DND-41 (cell line): ENCODE measurements at regions not wholly inside any gene's neighbourhood (a gene's known extent, or its start where the extent isn't known, plus 50 kb on each side); places are given as distances from the start of the nearest gene placed in this dataset.

Experiments used
- ATAC-seq: fragments of 200-7000 bp; cut with Tn5 transposase; 3 replicates; pipeline ENCODE4 v1.9.1; 2021; ENCODE audit warnings: low read depth; ENCODE audit not compliant: insufficient read depth
- DNase-seq: peaks from one replicate; pipeline ENCODE4 v3.0.0-alpha.2; 2020
- H2AFZ ChIP-seq: 2 replicates; pipeline ENCODE4 v1.6.0; 2012; ENCODE audit warnings: low read depth, low read length
- H3K27ac ChIP-seq: 2 replicates; pipeline ENCODE4 v1.5.1; 2012; ENCODE audit warnings: low read length, inconsistent platforms
- H3K27me3 ChIP-seq: fragments of 200-600 bp; sonication (generic); 2 replicates; pipeline ENCODE4 v1.6.0; 2012; ENCODE audit warnings: low read length, mild to moderate bottlenecking, inconsistent platforms; ENCODE audit not compliant: insufficient read depth, poor library complexity
- H3K36me3 ChIP-seq: 2 replicates; pipeline ENCODE4 v1.5.1; 2012; ENCODE audit warnings: low read length, inconsistent platforms; ENCODE audit not compliant: insufficient read depth
- H3K4me1 ChIP-seq: 2 replicates; pipeline ENCODE4 v1.5.1; 2012; ENCODE audit warnings: mild to moderate bottlenecking, low read length; ENCODE audit not compliant: insufficient read depth
- H3K4me2 ChIP-seq: 2 replicates; pipeline ENCODE4 v1.6.0; 2012; ENCODE audit warnings: mild to moderate bottlenecking, moderate library complexity, low read length, inconsistent platforms; ENCODE audit not compliant: insufficient read depth
- H3K4me3 ChIP-seq, 2 experiments: fragments of 200-600 bp in 1 of 2; shearing (Covaris generic) in 1 of 2; 2 replicates each; pipeline ENCODE4 v1.5.1; 2012 to 2016; ENCODE audit warnings: inconsistent platforms in 2 of 2, low read length in 2 of 2, mild to moderate bottlenecking in 2 of 2, low read depth in 1 of 2, moderate library complexity in 1 of 2
- H3K79me2 ChIP-seq: 2 replicates; pipeline ENCODE4 v1.6.0; 2012; ENCODE audit warnings: low read length, inconsistent platforms; ENCODE audit not compliant: insufficient read depth
- H3K9ac ChIP-seq: 2 replicates; pipeline ENCODE4 v1.6.0; 2012; ENCODE audit warnings: low read depth, mild to moderate bottlenecking, inconsistent platforms, low read length, moderate library complexity
- H3K9me3 ChIP-seq: 2 replicates; pipeline ENCODE4 v1.5.1; 2012; ENCODE audit warnings: low read length, moderate library complexity, mild to moderate bottlenecking, inconsistent platforms; ENCODE audit not compliant: insufficient read depth, severe bottlenecking
- H4K20me1 ChIP-seq: 2 replicates; pipeline ENCODE4 v1.6.0; 2012; ENCODE audit warnings: low read length; ENCODE audit not compliant: insufficient read depth
- EZH2 ChIP-seq: IDR thresholded peaks from 3 replicates; pipeline ENCODE4 v1.6.1; 2012; ENCODE audit warnings: borderline replicate concordance, low read depth, mild to moderate bottlenecking, moderate library complexity, low read length, inconsistent platforms; ENCODE audit not compliant: severe bottlenecking
- TF ChIP-seq, protein P1 (sequence below): IDR thresholded peaks from 2 replicates; pipeline ENCODE4 v1.5.1; 2012; ENCODE audit warnings: borderline replicate concordance, low read length, moderate library complexity, mild to moderate bottlenecking; ENCODE audit not compliant: poor library complexity, severe bottlenecking; ENCODE audit errors: extremely low read depth

DNA sequence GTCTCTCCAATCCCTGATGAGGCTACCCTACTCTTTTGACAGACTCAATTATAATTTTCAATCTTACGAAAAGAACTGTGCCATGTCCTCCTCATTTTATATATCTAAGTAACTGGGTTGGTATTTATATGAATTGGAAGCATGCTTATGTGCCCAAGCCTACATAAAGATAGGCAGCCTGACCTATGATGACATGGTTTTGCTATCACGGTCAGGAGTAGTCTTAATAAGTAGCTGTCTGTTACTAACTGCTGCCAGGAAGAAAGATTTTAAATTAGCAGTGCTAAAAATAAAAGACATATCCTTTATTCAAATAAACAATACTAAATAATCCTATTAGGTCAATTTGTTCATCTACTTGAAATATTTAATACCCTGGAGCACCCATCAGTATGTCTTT is 102.0 kb upstream of the DTNA start:
- Histone ChIP-seq H3K9me3 (no peaks in the 10 kb centered on the region), H4K20me1 (no peaks in the 10 kb centered on the region), H3K36me3 (no peaks in the 10 kb centered on the region), H3K4me1 (no peaks in the 10 kb centered on the region), H2AFZ (no peak overlapping the region), H3K9ac (no peak overlapping the region), H3K27me3 (no peaks in the 10 kb centered on the region), H3K79me2 (no peaks in the 10 kb centered on the region), H3K27ac (no peak overlapping the region), H3K4me2 (no peak overlapping the region), H3K4me3 (no peak overlapping the region)
- no peak for DNase-seq
- no peak for ATAC-seq
- no peak for TF ChIP-seq EZH2
- TF ChIP-seq, protein P1, sequence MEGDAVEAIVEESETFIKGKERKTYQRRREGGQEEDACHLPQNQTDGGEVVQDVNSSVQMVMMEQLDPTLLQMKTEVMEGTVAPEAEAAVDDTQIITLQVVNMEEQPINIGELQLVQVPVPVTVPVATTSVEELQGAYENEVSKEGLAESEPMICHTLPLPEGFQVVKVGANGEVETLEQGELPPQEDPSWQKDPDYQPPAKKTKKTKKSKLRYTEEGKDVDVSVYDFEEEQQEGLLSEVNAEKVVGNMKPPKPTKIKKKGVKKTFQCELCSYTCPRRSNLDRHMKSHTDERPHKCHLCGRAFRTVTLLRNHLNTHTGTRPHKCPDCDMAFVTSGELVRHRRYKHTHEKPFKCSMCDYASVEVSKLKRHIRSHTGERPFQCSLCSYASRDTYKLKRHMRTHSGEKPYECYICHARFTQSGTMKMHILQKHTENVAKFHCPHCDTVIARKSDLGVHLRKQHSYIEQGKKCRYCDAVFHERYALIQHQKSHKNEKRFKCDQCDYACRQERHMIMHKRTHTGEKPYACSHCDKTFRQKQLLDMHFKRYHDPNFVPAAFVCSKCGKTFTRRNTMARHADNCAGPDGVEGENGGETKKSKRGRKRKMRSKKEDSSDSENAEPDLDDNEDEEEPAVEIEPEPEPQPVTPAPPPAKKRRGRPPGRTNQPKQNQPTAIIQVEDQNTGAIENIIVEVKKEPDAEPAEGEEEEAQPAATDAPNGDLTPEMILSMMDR, result no peak

DNA sequence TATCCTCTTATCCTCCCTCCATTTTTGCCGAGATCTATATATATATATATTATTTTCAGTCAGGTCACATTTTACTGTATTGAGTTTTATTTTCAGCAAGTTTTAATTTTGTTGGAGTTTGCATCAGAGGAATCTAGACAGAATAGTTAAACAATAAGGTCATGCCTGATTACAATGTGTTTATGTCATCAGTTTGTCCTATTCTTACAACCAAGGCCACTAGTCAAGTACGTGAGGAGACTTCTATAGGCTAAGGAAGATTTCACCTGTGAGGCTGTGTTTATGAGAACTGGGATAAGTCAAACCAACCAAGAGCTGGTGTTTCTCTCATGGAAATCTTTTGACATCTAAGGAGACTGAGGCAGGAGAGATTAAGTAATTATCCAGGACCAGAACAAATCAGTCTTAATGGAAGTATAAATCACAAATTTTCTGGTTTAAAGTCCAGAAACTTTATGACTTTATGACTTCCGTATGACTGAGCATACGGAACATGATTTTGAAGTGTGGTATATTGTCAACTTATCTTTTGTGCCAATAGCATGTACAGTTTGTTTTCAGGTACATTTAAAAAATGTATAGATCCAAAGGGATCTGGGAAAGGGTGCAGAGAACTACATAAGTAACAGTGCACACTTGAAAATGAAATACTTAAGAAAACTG is 100.0 kb upstream of the DTNA start:
- ATAC-seq, result no peak
- Histone ChIP-seq H3K36me3 (no peaks in the 10 kb centered on the region), H2AFZ (no peak overlapping the region), H3K9ac (no peak overlapping the region), H3K4me3 (no peak overlapping the region), H3K4me2 (no peak overlapping the region), H3K4me1 (no peaks in the 10 kb centered on the region), H3K27me3 (no peaks in the 10 kb centered on the region), H3K27ac (no peak overlapping the region), H4K20me1 (no peaks in the 10 kb centered on the region), H3K9me3 (no peaks in the 10 kb centered on the region), H3K79me2 (no peaks in the 10 kb centered on the region)
- no peak for DNase-seq
- TF ChIP-seq, protein P1, result no peak
- TF ChIP-seq EZH2, result no peak

DNA sequence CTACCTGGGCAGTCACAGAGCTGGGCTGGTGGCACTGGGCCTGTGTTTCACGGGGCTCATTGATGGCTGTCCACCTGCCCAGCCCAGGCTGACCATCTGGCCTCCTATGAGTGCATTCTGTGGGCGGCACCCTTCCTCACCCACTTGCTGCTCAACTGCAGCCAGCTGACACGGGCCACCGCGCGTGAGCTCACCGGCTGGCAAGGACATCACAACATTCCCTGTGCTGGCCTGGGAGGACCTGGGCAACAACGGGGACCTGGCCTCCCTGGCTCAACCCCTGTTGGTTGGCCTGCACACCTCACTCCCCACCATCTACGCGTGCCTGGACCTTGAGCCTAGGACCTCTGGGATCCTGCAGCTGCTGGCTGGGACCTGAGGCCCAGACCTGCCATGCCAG is 98.2 kb upstream of the DTNA start:
- ATAC-seq (no peak), DNase-seq (no peak)
- H3K4me2 ChIP-seq, result no peak overlapping the region
- H4K20me1 ChIP-seq, result no peaks in the 10 kb centered on the region
- no peaks in the 10 kb centered on the region for H3K27me3 ChIP-seq
- no peak overlapping the region for H2AFZ ChIP-seq
- H3K79me2 ChIP-seq, result no peaks in the 10 kb centered on the region
- H3K36me3 ChIP-seq, result no peaks in the 10 kb centered on the region
- H3K9ac ChIP-seq, result no peak overlapping the region
- no peaks in the 10 kb centered on the region for H3K4me1 ChIP-seq
- no peaks in the 10 kb centered on the region for H3K9me3 ChIP-seq
- no peak overlapping the region for H3K27ac ChIP-seq
- TF ChIP-seq, protein P1, result no peak
- no peak for TF ChIP-seq EZH2
- H3K4me3 ChIP-seq, result no peak overlapping the region
